NCI-H1092 (cell line): ENCODE measurements at regions not wholly inside any gene's neighbourhood (a gene's known extent, or its start where the extent isn't known, plus 50 kb on each side); places are given as distances from the start of the nearest gene placed in this dataset.
"Not testable (repeated sequence)": the region's sequence is repeated elsewhere in the genome, so short reads cannot be mapped to it uniquely, and the experiment has no call there.

Experiments used
- DNase-seq: peaks from one replicate; lab custom pipeline; 2025; lab: John Stamatoyannopoulos, UW

GRCh38 chr2:207409517-207409916 lies 120.2 kb upstream of the CREB1 start:
- no peak for DNase-seq

GRCh38 chr2:207412787-207413310 lies 116.9 kb upstream of the CREB1 start:
- no peak for DNase-seq

DNA sequence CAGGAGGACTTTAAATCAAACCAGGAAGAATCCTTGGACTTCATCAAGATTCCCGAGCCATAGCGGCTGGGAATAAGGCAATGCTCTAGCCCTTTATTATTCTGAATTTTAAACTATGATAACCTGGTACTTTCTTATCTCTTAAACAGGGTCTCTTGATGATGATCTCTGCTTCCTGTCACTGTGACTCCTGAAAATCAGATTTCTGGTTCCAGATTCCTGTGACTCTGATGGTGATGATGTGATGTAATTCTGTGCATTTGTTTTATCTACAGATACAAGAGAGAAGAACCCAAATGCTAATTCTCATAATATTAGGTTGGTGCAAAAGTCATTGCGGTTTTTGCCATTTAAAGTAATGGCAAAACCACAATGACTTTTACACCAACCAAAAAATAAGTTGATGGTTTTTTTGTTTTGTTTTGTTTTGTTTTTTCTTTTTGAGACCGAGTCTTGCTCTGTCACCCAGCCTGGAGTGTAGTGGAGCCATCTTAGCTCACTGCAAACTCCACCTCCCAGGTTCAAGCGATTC lies 116.3 kb upstream of the CREB1 start:
- DNase-seq, result no peak

- no peak for DNase-seq
Measured at GRCh38 chr2:207416111-207416510, 113.7 kb upstream of the CREB1 start.

GRCh38 chr2:207416900-207417299 lies 112.9 kb upstream of the CREB1 start:
- no peak for DNase-seq

DNA sequence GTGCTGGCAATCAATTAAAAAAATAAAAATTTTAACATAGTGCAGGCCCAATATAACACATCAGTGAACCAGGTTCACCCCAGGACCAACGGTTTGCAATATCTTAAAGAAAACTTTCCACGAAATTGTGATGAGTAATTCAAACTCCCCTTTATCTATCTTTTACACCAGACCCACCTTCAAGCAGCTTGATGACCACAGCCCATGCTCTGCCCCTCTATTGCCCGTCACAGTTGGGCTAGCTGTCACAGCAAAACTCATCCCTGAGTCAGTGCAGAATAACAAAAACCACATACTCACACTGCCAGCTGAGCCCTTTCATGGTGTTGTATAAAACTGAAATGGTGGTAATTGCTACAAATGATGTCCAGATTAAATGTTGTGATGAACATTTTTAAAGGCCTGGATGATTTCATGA lies 112.5 kb upstream of the CREB1 start:
- DNase-seq, result no peak

GRCh38 chr2:207418419-207418818 lies 111.3 kb upstream of the CREB1 start:
- no peak for DNase-seq

DNA sequence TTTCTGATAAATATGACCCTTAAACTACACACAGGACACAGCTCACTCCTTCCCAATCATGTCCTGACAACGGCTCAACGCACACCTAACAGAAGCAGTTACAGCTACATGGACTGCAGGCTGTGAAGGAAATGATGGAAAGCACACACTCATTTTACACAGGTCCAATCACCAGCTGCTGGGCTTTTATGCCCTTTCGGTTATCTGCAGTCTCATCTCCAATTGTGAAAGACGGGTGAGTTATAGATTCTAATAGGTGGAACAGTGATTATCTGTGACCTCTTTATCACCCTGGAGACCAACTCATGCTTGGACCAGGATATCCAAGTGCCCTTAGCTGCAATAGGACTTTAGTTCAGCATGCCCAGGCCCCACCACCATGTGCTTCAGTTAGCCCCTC lies 110.4 kb upstream of the CREB1 start:
- no peak for DNase-seq

DNA sequence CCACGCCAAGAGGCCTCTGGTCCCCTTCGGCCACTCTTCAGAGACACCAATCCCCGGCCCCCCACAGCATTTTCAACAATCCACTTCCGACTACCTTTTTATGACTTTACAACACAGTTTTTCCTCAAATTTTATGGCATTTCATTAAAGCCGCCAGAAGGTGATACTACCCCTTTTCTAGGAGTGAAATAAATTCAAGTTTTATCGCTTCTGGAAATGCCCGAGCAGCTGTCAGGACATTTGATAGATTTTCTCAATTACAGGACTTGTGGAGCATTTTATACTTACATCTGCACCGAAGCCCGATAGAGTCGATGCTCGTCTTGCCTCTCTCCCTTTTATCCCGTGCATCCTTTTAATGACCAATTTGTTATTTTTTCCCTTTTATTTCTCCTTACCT lies 108.1 kb upstream of the CREB1 start:
- no peak for DNase-seq

DNA sequence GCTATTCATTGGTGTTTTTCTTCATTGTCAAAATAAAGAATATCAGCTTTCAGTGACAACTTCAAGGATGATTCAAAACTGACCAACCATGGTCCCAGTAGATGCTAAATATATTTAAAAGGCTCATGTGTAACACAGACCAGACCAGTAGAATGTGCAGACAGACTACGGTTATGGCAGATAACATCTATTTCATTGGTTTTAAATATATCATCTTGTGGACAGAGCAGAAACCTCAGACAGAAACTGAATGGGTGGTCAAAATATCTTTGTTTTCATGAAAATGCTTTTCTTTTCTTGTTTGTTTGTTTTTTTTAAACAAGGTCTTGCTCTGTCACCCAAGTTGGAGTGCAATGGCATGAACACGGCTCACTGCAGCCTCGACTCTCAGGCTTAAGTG lies 107.4 kb upstream of the CREB1 start:
- DNase-seq, result no peak

DNA sequence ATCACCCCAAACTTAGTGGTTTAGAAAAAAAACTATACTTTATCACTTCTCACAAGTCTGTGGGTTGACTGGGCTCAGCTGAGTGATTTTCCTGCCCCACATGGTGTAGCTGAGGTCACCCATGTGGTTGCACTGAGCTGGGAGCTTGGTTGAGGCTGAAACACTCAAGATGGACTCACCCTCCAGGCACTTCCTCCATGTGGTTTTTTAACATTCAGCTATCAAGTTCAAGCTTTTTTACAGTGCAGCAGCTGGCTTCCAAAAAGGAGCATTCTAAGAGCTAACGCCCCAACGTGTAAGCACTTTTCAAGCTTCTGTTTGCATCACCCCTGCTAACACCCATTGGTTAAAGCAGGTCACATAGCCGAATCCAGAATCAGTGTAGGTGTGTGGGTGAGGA lies 105.9 kb upstream of the CREB1 start:
- DNase-seq, result no peak

DNA sequence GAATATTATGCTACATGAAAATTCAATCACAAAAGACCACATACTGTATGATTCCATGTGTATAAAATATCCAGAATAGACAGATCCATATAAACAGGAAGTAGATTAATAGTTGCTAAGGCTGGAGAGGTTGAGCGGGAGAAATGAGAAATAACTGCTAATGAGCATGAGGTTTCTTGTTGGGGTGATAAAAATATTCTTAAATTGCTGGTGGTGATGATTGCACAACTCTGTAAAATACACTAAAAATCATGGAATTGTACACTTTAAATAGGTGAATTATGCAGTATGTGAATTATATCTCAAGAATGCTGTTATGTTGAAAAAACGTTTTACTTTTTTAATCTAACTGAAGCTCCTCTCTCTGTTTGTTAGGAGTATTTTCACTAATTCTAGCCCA lies 101.8 kb upstream of the CREB1 start:
- DNase-seq, result no peak

DNA sequence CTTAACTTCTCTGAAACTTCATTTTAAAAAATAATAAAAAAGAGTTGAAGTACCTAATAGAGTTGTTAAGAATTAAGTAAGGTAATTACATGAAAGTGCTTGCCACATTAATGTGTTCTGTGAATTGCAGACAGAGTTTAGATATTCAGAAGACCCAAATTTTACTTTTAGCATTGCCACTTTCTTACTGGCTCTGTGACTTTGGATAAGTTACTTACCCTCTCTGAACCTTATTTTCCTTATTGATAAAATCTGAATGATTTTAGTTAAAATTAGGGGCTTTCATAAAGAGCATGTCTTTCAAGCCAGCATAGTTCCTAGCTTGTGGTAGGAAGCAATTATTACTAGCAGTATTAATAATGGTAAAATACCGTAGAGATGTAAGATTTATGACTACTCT lies 101.2 kb upstream of the CREB1 start:
- no peak for DNase-seq

- no peak for DNase-seq
Measured at GRCh38 chr2:207432453-207432852, 97.3 kb upstream of the CREB1 start.

DNA sequence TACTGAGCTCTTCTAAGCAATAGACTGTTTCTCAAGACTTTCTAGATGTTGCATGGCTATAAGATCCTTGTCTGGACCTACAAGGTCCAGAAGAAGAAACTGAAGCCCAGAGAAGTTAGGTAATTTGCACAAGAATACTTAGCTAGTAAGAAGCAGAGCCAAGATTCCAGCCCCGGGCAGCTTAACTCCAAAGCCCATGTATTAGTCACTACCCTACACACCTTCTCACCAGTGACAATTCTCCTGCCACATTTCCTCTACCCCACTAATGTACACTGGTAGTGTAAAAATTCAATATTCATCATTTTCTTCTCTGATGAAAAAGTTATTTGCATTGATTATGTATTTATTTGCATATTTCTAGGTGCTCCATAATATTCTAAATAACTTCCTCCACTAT lies 95.5 kb upstream of the CREB1 start:
- no peak for DNase-seq

DNA sequence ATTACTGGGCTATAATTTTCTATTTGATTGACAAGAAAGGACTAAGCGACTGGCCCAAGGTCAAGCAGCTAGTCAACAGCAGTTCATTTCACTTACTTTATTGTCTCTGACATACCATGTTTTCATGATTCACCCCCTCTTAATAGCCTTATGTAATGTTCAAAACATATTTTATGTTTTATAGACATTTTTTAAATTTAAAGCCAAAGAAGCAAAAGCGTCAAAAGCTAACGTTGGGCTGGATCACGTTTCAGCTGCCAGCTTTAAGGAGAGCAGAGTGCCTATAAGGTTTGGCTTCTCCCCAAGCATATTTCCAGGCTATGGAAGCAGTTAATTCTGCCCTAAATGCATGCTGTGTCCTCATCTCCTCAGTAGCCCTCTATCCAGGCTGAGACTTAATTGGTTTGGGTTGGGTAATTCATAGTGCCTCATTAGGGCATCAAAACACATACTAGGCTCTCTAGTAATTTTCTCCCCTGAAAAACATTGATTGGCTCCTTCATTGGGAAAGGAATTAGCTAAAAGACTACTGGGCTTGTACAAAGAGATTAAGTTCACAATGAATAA lies 94.8 kb upstream of the CREB1 start:
- DNase-seq, result no peak

- no peak for DNase-seq
Measured at GRCh38 chr2:207437136-207437523, 92.6 kb upstream of the CREB1 start.

GRCh38 chr2:207437524-207438143 lies 92.1 kb upstream of the CREB1 start:
- DNase-seq, result peak; percentile 43

- no peak for DNase-seq
Measured at GRCh38 chr2:207438414-207439126, 91.2 kb upstream of the CREB1 start.

- DNase-seq, result not testable (repeated sequence)
Measured at GRCh38 chr2:207439881-207440280, 89.9 kb upstream of the CREB1 start.

- no peak for DNase-seq
Measured at GRCh38 chr2:207444756-207445155, 85.0 kb upstream of the CREB1 start.

GRCh38 chr2:207446653-207447052 lies 83.1 kb upstream of the CREB1 start:
- no peak for DNase-seq

- no peak for DNase-seq
Measured at GRCh38 chr2:207448006-207448405, 81.8 kb upstream of the CREB1 start.
